ENCODE measurements at regions not wholly inside any gene's neighbourhood (a gene's known extent, or its start where the extent isn't known, plus 50 kb on each side); places are given as distances from the start of the nearest gene placed in this dataset.

- TF ChIP-seq RAD21 (IDR thresholded peaks at IDR 0.05 in 1 of 2, conservative IDR thresholded peaks at IDR 0.05 in 1 of 2; ENCODE audit: low read depth in 2 of 2, low read length in 2 of 2): no peak
- TF ChIP-seq SP2 (IDR thresholded peaks at IDR 0.05; ENCODE audit: low read length): no peak
Measured at GRCh38 chr10:14433147-14433546, 102.4 kb upstream of the FRMD4A start (continued).

Data from H1 (cell line).